Uterus (tissue), 3 donors: ENCODE measurements at regions not wholly inside any gene's neighbourhood (a gene's known extent, or its start where the extent isn't known, plus 50 kb on each side); places are given as distances from the start of the nearest gene placed in this dataset.

Source experiments
- DNase-seq, 2 donors: peaks; one replicate each; pipeline ENCODE4 v3.0.0-alpha.2; 2019 to 2020
- H3K27ac ChIP-seq, 2 donors: fragments of 200-600 bp; sonication (generic); 1 replicate in 1 of 2; 2 replicates in 1 of 2; pipeline ENCODE4 v1.5.1; 2016 to 2018
- H3K27me3 ChIP-seq, 2 donors: fragments of 200-600 bp; sonication (generic); one replicate each; pipeline ENCODE4 v1.5.1; 2018 to 2019; ENCODE audit warnings: control low read depth in 1 of 2
- H3K36me3 ChIP-seq, 2 donors: fragments of 200-600 bp; sonication (generic); one replicate each; pipeline ENCODE4 v1.5.1; 2019; ENCODE audit warnings: control low read depth in 1 of 2
- H3K4me1 ChIP-seq, 2 donors: fragments of 200-600 bp; sonication (generic); one replicate each; pipeline ENCODE4 v1.5.1; 2018 to 2019; ENCODE audit warnings: control low read depth in 1 of 2
- H3K4me3 ChIP-seq, 2 donors: fragments of 200-600 bp; sonication (generic); 1 replicate in 1 of 2; 2 replicates in 1 of 2; pipeline ENCODE4 v1.5.1; 2018 to 2019; ENCODE audit warnings: mild to moderate bottlenecking in 1 of 2
- H3K9me3 ChIP-seq, 2 donors: fragments of 200-600 bp; sonication (generic); one replicate each; pipeline ENCODE4 v1.5.1; 2019; ENCODE audit warnings: control low read depth in 1 of 2
- POLR2A ChIP-seq, 2 donors: fragments of 450-650 bp; IDR thresholded peaks; one replicate each; pipeline ENCODE4 v1.6.1; 2016; ENCODE audit warnings: antibody characterized with exemption in 2 of 2, mild to moderate bottlenecking in 1 of 2, moderate library complexity in 1 of 2
- intact Hi-C: fragments of 100-400 bp; cut with DNase I; formaldehyde crosslinking; loops from one replicate; pipeline ENCODE4 v1.15.1; 2023; ENCODE audit warnings: low total_unique reads
- TF ChIP-seq, protein P1 (sequence below), 4 experiments: fragments of 200-600 bp in 2 of 4; fragments of 450-650 bp in 2 of 4; sonication (generic) in 2 of 4; IDR thresholded peaks; one replicate each; pipeline ENCODE4 v1.5.1; 2016 to 2019; ENCODE audit warnings: antibody characterized with exemption in 4 of 4, mild to moderate bottlenecking in 2 of 4, moderate library complexity in 1 of 4
- donor health status: DM: yes; HTN: yes; CAD: no.

DNA sequence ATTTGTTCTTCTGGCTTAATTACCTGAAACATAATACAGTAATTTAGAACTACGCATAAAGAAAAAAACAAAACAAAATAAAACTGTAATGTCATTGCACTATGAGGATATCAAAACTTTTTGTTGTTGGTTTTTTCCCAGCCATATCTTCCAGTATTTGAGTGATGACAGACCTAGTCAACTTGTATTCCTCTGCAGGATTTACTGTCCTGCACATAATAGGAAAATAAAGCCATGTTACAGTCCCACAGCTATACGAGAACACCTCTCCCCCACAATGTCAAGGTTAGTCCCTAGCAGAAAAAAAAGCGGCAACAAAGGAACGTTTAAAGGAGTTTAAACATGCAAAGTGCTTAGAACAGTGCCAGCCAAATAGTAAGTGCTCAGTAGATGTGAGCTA lies 55.3 kb upstream of the PRDX6 start:
- intact Hi-C loops: loop anchor here (10.0 kb wide), 1 partner anchor 403 kb away; the partner anchor contains the start of genes CENPL and DARS2
- no peaks in the 10 kb centered on the region for H3K36me3 ChIP-seq
- TF ChIP-seq POLR2A (IDR thresholded peaks at IDR 0.05): no peak
- TF ChIP-seq, protein P1, sequence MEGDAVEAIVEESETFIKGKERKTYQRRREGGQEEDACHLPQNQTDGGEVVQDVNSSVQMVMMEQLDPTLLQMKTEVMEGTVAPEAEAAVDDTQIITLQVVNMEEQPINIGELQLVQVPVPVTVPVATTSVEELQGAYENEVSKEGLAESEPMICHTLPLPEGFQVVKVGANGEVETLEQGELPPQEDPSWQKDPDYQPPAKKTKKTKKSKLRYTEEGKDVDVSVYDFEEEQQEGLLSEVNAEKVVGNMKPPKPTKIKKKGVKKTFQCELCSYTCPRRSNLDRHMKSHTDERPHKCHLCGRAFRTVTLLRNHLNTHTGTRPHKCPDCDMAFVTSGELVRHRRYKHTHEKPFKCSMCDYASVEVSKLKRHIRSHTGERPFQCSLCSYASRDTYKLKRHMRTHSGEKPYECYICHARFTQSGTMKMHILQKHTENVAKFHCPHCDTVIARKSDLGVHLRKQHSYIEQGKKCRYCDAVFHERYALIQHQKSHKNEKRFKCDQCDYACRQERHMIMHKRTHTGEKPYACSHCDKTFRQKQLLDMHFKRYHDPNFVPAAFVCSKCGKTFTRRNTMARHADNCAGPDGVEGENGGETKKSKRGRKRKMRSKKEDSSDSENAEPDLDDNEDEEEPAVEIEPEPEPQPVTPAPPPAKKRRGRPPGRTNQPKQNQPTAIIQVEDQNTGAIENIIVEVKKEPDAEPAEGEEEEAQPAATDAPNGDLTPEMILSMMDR (IDR thresholded peaks at IDR 0.05): no peak
- no peak overlapping the region for H3K4me3 ChIP-seq
- no peaks in the 10 kb centered on the region for H3K4me1 ChIP-seq
- H3K9me3 ChIP-seq: no peaks in the 10 kb centered on the region
- H3K27me3 ChIP-seq: no peaks in the 10 kb centered on the region
- no peak for DNase-seq
- no peak overlapping the region for H3K27ac ChIP-seq

DNA sequence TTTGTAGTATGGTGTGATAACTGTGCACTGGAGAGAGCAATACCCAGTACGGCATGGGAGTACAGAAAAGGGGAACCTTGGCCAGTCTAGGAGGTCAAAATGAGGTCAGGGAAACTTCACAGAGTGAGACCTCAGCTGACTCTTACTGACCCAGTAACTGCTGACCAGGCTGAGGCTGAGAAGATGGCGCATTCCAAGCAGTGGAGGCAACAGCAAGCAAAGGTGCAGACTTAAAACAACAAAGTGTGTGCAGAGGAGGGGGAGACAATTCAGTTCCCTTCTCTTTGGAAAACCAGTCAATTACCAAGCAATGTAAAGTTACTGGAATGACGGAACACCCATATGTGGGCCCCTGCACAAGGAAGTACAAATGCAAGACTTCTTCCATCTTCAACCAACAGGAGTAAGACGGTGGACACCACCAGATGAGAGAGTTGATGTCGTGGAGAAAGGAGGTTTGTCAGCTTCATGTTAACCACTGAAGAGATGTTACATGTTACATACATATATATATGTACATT lies 54.6 kb upstream of the PRDX6 start:
- Histone ChIP-seq H3K4me1 (no peaks in the 10 kb centered on the region), H3K9me3 (no peaks in the 10 kb centered on the region), H3K27ac (no peak overlapping the region), H3K27me3 (no peaks in the 10 kb centered on the region), H3K36me3 (no peaks in the 10 kb centered on the region), H3K4me3 (no peak overlapping the region)
- no peak for DNase-seq
- TF ChIP-seq, protein P1 (IDR thresholded peaks at IDR 0.05): no peak
- TF ChIP-seq POLR2A (IDR thresholded peaks at IDR 0.05): no peak
- intact Hi-C loops: loop anchor here (10.0 kb wide), 1 partner anchor 402 kb away; the partner anchor contains the start of genes CENPL and DARS2

DNA sequence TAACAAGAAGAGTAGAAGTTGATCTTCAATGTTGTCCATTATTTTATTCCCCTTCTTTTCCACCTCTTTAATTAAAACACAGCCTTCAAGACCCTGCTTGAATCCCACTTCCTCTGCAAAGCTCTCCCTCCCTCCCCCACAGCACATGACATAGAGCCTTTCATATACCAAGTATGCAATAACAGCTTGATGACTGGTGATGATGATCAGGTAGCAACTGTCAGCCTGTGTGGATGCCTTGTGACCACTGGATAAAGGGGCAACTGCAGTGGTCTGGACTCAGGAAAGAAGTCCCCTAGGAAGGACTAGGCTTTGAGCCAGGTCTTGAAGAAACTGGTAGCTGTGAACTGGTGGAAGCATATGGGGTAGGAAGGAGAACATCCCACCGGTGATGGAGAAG lies 53.8 kb upstream of the PRDX6 start:
- H3K27ac ChIP-seq: no peak overlapping the region
- no peaks in the 10 kb centered on the region for H3K9me3 ChIP-seq
- no peak for TF ChIP-seq POLR2A (IDR thresholded peaks at IDR 0.05)
- TF ChIP-seq, protein P1 (IDR thresholded peaks at IDR 0.05): no peak
- H3K36me3 ChIP-seq: no peaks in the 10 kb centered on the region
- intact Hi-C loops: loop anchor here (10.0 kb wide), 1 partner anchor 402 kb away; the partner anchor contains the start of genes CENPL and DARS2
- no peaks in the 10 kb centered on the region for H3K27me3 ChIP-seq
- H3K4me1 ChIP-seq: no peaks in the 10 kb centered on the region
- no peak for DNase-seq
- H3K4me3 ChIP-seq: no peak overlapping the region

DNA sequence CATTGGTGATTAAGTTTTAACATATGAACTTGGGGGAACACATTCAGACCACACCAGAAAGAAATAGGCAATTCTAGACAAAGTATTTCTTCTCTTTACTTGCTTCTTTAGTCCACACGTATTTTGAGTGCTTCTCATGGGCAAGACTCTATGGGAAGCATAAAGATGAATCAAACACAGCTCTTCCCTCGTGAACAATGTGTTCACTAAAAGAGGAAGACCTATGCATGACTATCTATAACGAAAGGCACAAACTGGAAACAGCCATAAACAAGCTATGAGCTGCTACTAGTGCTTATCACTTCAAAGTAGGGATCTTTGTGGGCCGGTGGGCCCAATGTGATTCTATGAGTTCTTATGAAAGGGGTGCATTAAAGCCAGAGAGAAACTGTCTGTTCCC lies 53.0 kb upstream of the PRDX6 start:
- no peak for DNase-seq
- Histone ChIP-seq H3K4me3 (no peak overlapping the region), H3K27me3 (no peaks in the 10 kb centered on the region), H3K27ac (no peak overlapping the region), H3K9me3 (no peaks in the 10 kb centered on the region), H3K4me1 (peaks cover 0 to under 1% of the 10 kb centered on the region in 2 donors), H3K36me3 (no peaks in the 10 kb centered on the region)
- TF ChIP-seq POLR2A (IDR thresholded peaks at IDR 0.05): no peak
- TF ChIP-seq, protein P1 (IDR thresholded peaks at IDR 0.05): no peak
- intact Hi-C loops: loop anchor here (10.0 kb wide), 1 partner anchor 401 kb away; the partner anchor contains the start of genes CENPL and DARS2

DNA sequence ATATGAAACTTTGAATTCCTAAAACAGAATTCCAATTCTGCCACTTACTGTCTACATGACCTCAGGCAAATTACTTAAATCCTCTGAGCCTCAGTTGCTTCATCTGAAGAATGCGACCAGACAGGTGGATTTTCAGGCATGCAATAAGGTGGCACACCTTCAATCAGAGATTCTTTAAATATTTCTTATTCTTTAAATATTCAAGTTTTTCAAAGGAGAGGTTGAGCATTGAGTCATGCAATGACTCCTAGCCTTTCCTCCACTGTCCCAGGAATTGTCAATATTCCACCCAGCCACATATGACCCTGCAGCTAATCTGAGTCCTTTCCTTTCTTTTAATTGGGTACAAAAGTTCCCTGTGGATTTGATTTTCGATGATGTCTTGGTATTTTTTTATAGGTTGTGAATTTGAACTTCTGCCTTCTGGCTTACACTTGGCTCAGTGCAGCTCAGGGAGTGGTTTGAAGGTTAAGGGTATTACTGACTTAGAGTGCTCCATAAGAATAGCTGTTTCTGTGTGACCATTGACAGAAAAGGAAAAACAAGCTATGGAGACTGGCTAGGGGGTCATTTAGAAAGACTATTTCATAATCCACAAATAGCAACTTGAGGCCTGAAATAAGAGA lies 52.2 kb upstream of the PRDX6 start:
- no peaks in the 10 kb centered on the region for H3K27me3 ChIP-seq
- no peaks in the 10 kb centered on the region for H3K36me3 ChIP-seq
- intact Hi-C loops: loop anchor here (10.0 kb wide), 1 partner anchor 400 kb away; the partner anchor contains the start of genes CENPL and DARS2
- no peaks in the 10 kb centered on the region for H3K9me3 ChIP-seq
- no peak overlapping the region for H3K4me3 ChIP-seq
- no peak overlapping the region for H3K27ac ChIP-seq
- DNase-seq: no peak
- TF ChIP-seq, protein P1 (IDR thresholded peaks at IDR 0.05): no peak
- no peak for TF ChIP-seq POLR2A (IDR thresholded peaks at IDR 0.05)
- H3K4me1 ChIP-seq: peaks cover 0 to 7% of the 10 kb centered on the region in 2 donors
